WI38 (cell line): ENCODE measurements at regions not wholly inside any gene's neighbourhood (a gene's known extent, or its start where the extent isn't known, plus 50 kb on each side); places are given as distances from the start of the nearest gene placed in this dataset.

Experiments
- H3K4me3 ChIP-seq: 2 replicates; pipeline ENCODE4 v1.5.1; 2011; ENCODE audit warnings: low read depth, mild to moderate bottlenecking, control low read depth, low read length
- CTCF ChIP-seq: IDR thresholded peaks from 2 replicates; pipeline ENCODE4 v1.5.1; 2012; ENCODE audit warnings: low read depth, mild to moderate bottlenecking, control low read depth, low read length

- no peak overlapping the region for H3K4me3 ChIP-seq
- TF ChIP-seq CTCF: no peak
These were observed 127.5 kb downstream of the BDH1 start for GRCh38 chr3:197428117-197428801.

DNA sequence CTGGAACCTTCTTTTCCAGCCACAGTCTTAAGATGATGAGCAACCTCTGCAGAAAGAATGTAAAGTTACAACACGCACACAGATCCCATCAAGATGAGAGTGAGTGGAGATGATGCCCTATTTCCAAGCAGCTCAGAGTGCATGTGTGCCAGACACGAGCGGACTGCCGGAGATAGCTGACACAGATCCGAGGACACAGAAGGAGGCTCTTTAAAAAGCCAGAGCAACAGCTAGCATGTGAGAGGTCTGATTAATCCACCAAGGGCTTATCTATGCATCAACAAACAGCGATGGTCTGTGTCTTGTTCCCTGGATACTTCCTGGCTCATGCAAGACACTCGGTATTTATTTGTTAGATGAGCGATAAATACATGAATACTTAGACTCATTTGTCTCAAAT is 128.6 kb upstream of the DLG1 start:
- no peak overlapping the region for H3K4me3 ChIP-seq

GRCh38 chr3:197426121-197426566 is 127.7 kb upstream of the DLG1 start:
- no peak for TF ChIP-seq CTCF
- no peak overlapping the region for H3K4me3 ChIP-seq

More for the DNA sequence above, 128.6 kb upstream of the DLG1 start:
- no peak for TF ChIP-seq CTCF

- H3K4me3 ChIP-seq: no peak overlapping the region
- TF ChIP-seq CTCF: no peak
These were observed 127.2 kb upstream of the DLG1 start for GRCh38 chr3:197425485-197426120.

GRCh38 chr3:197424674-197425484 is 126.5 kb upstream of the DLG1 start:
- H3K4me3 ChIP-seq: no peak overlapping the region
- no peak for TF ChIP-seq CTCF

DNA sequence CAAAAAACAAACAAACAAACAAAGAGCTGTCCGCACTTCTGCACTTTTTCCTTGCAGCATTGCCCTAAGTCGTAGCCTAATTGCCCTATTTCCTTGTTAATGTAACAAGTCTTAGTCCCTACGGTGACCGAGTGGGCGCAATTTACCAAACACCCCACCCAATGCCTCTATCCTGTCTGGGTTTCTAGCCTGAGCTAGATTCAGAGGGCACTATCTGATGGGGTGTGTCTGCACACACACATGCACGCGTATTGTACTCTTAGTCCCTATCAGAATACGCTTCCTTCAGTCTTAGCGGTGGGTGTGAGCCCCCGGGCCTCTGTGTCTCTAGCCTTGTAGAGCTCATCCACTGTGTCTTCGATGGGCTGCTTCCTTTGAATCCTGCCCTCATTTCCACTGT is 125.9 kb upstream of the DLG1 start:
- no peak for TF ChIP-seq CTCF
- no peak overlapping the region for H3K4me3 ChIP-seq

GRCh38 chr3:197423376-197423775 is 125.0 kb upstream of the DLG1 start:
- no peak for TF ChIP-seq CTCF
- no peak overlapping the region for H3K4me3 ChIP-seq
